Peyer's patch (tissue), 4 donors: ENCODE measurements at regions not wholly inside any gene's neighbourhood (a gene's known extent, or its start where the extent isn't known, plus 50 kb on each side); places are given as distances from the start of the nearest gene placed in this dataset.

Source experiments
- CTCF ChIP-seq, 6 experiments: fragments of 450-650 bp in 4 of 6; fragments of 200-600 bp in 2 of 6; sonication (generic) in 1 of 6; IDR thresholded peaks; one replicate each; pipeline ENCODE4 v1.5.1; 2017 to 2019; ENCODE audit warnings: antibody characterized with exemption in 6 of 6, mild to moderate bottlenecking in 3 of 6, moderate library complexity in 1 of 6
- POLR2A ChIP-seq, 2 donors: fragments of 450-650 bp; IDR thresholded peaks; one replicate each; pipeline ENCODE4 v1.5.1; 2017; ENCODE audit warnings: antibody characterized with exemption in 2 of 2, mild to moderate bottlenecking in 2 of 2, moderate library complexity in 2 of 2

- no peak for TF ChIP-seq POLR2A (IDR thresholded peaks at IDR 0.05)
- TF ChIP-seq CTCF (IDR thresholded peaks at IDR 0.05): no peak
Observed at GRCh38 chr2:220562375-220563140, 935.1 kb downstream of the SLC4A3 start.
